ENCODE measurements at regions not wholly inside any gene's neighbourhood (a gene's known extent, or its start where the extent isn't known, plus 50 kb on each side); places are given as distances from the start of the nearest gene placed in this dataset.

DNA sequence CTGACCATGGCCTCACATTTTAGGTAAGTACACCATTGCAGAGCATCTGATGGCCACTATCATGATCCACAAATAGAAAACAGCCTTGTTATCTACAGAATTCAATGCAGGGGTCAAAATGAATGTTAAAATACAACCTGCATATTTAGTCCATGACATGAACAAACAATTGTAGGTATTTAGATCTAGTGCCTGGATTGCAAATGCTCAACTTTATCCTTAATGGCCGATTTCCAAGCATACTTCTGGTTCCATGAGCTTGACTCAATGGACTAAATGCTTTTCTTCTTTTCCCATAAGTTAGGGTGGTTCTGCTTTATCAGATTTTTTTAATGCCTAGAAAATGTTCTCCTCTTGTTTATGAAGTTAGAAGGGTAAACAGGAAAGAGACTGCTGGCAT is 139.2 kb upstream of the TTC29 start:
- no peak overlapping the region for H3K27ac ChIP-seq (ENCODE audit: low read length)
- H3K9me3 ChIP-seq (ENCODE audit: control insufficient read depth, low read depth, low read length): no peaks in the 10 kb centered on the region
- H3K4me3 ChIP-seq (ENCODE audit: low read length): no peak overlapping the region
- H3K9ac ChIP-seq (ENCODE audit: low read length): no peak overlapping the region
- no peaks in the 10 kb centered on the region for H3K4me1 ChIP-seq (ENCODE audit: control insufficient read depth, low read depth, low read length)
- no peaks in the 10 kb centered on the region for H3K27me3 ChIP-seq (ENCODE audit: control insufficient read depth, insufficient read depth, low read length)
- no peaks in the 10 kb centered on the region for H3K36me3 ChIP-seq (ENCODE audit: control insufficient read depth, low read depth, low read length)

DNA sequence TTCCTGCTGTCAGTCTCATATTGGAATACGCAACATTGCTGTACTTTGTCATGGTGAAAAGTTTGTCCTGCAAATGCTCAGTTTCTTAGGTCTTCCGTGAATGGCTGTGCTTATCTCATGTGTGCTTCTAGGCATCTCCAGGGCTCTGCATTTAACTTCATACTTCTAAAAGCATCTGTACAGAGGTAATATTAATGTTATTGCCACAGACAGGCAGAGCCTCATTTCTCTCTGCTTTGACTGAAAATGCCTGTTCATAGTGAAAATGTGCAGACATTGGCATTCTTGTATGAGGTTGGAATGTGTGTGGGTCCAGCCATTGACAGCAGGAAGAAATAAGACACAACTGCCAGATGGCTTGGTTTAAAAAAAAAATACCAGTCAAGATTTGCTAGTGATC is 140.1 kb upstream of the TTC29 start:
- H3K27ac ChIP-seq (ENCODE audit: low read length): no peak overlapping the region
- no peak overlapping the region for H3K9ac ChIP-seq (ENCODE audit: low read length)
- no peaks in the 10 kb centered on the region for H3K27me3 ChIP-seq (ENCODE audit: control insufficient read depth, insufficient read depth, low read length)
- no peaks in the 10 kb centered on the region for H3K4me1 ChIP-seq (ENCODE audit: control insufficient read depth, low read depth, low read length)
- H3K9me3 ChIP-seq (ENCODE audit: control insufficient read depth, low read depth, low read length): no peaks in the 10 kb centered on the region
- H3K36me3 ChIP-seq (ENCODE audit: control insufficient read depth, low read depth, low read length): no peaks in the 10 kb centered on the region
- H3K4me3 ChIP-seq (ENCODE audit: low read length): no peak overlapping the region

- H3K9ac ChIP-seq (ENCODE audit: low read length): no peak overlapping the region
- no peaks in the 10 kb centered on the region for H3K9me3 ChIP-seq (ENCODE audit: control insufficient read depth, low read depth, low read length)
Measured at GRCh38 chr4:147088146-147088545, 142.5 kb upstream of the TTC29 start.

GRCh38 chr4:147090486-147090885 is 144.8 kb upstream of the TTC29 start:
- Histone ChIP-seq H3K36me3 (ENCODE audit: control insufficient read depth, low read depth, low read length) (no peaks in the 10 kb centered on the region), H3K4me3 (ENCODE audit: low read length) (no peak overlapping the region), H3K9ac (ENCODE audit: low read length) (no peak overlapping the region), H3K9me3 (ENCODE audit: control insufficient read depth, low read depth, low read length) (no peaks in the 10 kb centered on the region), H3K27me3 (ENCODE audit: control insufficient read depth, insufficient read depth, low read length) (no peaks in the 10 kb centered on the region), H3K27ac (ENCODE audit: low read length) (no peak overlapping the region), H3K4me1 (ENCODE audit: control insufficient read depth, low read depth, low read length) (no peaks in the 10 kb centered on the region)

More at GRCh38 chr4:147088146-147088545, 142.5 kb upstream of the TTC29 start:
- Histone ChIP-seq H3K36me3 (ENCODE audit: control insufficient read depth, low read depth, low read length) (no peaks in the 10 kb centered on the region), H3K4me3 (ENCODE audit: low read length) (no peak overlapping the region), H3K27ac (ENCODE audit: low read length) (no peak overlapping the region), H3K27me3 (ENCODE audit: control insufficient read depth, insufficient read depth, low read length) (no peaks in the 10 kb centered on the region), H3K4me1 (ENCODE audit: control insufficient read depth, low read depth, low read length) (no peaks in the 10 kb centered on the region)

DNA sequence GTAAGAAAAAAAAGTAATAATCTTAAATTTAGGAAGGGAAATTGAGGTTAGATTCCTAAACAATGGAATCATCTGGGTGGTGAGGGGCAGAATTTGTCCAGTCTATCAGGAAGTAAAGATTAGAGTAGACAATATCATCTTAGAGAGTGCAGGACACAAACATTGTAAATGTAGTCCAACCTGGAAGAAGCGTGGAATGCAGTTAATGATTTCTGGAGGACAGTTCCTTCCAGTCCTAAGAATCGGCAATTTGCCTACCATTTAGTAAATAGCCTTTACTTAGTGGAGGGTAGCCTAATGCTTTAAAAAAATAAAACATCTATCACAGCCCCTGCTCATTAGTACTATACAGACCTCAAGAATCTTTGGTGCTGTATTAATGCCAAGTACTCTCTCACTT is 147.5 kb upstream of the TTC29 start:
- no peaks in the 10 kb centered on the region for H3K27me3 ChIP-seq (ENCODE audit: control insufficient read depth, insufficient read depth, low read length)
- H3K36me3 ChIP-seq (ENCODE audit: control insufficient read depth, low read depth, low read length): no peaks in the 10 kb centered on the region
- no peaks in the 10 kb centered on the region for H3K4me1 ChIP-seq (ENCODE audit: control insufficient read depth, low read depth, low read length)
- H3K9ac ChIP-seq (ENCODE audit: low read length): no peak overlapping the region
- no peaks in the 10 kb centered on the region for H3K9me3 ChIP-seq (ENCODE audit: control insufficient read depth, low read depth, low read length)
- no peak overlapping the region for H3K27ac ChIP-seq (ENCODE audit: low read length)
- no peak overlapping the region for H3K4me3 ChIP-seq (ENCODE audit: low read length)

DNA sequence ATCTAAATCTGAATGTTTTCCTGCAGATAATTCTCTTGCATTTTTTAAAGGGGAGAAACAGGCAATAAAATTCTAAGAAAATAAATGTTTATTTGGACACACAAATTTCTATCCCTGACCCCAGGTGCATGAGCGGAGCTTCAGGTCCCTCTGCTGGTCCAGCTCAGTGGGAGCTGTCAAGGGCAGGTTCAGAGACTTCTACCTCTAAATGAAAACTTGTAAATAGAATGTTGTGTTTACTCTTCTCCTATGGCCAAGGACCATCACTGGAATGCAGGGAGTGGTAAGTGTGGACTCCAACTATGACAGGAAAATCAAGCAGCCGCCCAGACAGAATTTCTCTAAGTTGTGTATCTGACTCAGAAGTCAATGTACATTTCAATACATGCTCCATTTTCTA is 148.6 kb upstream of the TTC29 start:
- Histone ChIP-seq H3K27ac (ENCODE audit: low read length) (no peak overlapping the region), H3K9ac (ENCODE audit: low read length) (no peak overlapping the region)

DNA sequence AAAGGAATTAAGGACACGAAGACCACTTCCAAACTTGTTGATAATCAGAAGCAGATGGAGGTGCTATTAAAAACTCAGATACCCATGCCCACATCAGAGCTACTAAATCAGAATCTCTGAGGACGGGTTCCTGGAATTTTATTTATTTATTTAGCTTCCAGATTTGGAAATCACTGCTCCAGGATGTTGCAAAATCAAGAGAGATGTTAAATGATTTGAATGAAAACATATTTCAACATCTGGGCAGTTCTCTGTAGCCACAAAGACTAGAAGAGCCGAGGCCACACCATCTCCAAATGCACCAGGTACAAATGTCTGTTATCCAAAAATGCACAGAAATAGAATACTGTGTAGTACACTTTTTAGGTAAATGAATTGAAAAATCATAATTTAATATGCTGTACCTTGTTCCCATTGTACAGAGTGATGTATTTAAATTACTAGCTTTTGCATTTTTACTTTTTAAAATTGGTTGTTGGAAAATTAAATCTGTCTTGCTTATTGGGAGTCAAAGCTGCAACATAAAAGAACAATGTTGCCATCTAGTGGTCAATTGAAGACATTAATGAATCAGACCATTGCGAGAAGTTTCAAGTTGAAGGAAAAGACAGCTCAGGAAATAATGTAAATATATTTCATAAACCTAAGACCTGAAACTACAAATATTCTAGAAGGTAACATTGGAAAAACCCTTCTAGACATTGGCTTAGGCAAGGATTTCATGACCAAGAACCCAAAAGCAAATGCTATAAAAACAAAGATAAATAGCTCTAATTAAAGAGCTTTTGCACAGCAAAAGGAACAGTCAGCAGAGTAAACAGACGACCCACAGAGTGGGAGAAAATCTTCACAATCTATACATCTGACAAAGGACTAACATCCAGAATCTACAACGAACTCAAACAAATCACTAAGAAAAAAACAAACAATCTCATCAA is 151.3 kb upstream of the TTC29 start:
- Histone ChIP-seq H3K27me3 (ENCODE audit: control insufficient read depth, insufficient read depth, low read length) (no peaks in the 10 kb centered on the region), H3K9me3 (ENCODE audit: control insufficient read depth, low read depth, low read length) (no peaks in the 10 kb centered on the region), H3K4me3 (ENCODE audit: low read length) (no peak overlapping the region), H3K27ac (ENCODE audit: low read length) (no peak overlapping the region), H3K4me1 (ENCODE audit: control insufficient read depth, low read depth, low read length) (no peaks in the 10 kb centered on the region), H3K36me3 (ENCODE audit: control insufficient read depth, low read depth, low read length) (no peaks in the 10 kb centered on the region), H3K9ac (ENCODE audit: low read length) (no peak overlapping the region)

More for the DNA sequence above, 148.6 kb upstream of the TTC29 start:
- no peaks in the 10 kb centered on the region for H3K27me3 ChIP-seq (ENCODE audit: control insufficient read depth, insufficient read depth, low read length)
- no peaks in the 10 kb centered on the region for H3K4me1 ChIP-seq (ENCODE audit: control insufficient read depth, low read depth, low read length)
- H3K9me3 ChIP-seq (ENCODE audit: control insufficient read depth, low read depth, low read length): no peaks in the 10 kb centered on the region
- no peak overlapping the region for H3K4me3 ChIP-seq (ENCODE audit: low read length)
- H3K36me3 ChIP-seq (ENCODE audit: control insufficient read depth, low read depth, low read length): no peaks in the 10 kb centered on the region

- Histone ChIP-seq H3K9ac (ENCODE audit: low read length) (no peak overlapping the region), H3K36me3 (ENCODE audit: control insufficient read depth, low read depth, low read length) (no peaks in the 10 kb centered on the region)
Measured at GRCh38 chr4:147101678-147102077, 156.0 kb upstream of the TTC29 start.

GRCh38 chr4:147102596-147102995 is 156.9 kb upstream of the TTC29 start:
- H3K4me3 ChIP-seq (ENCODE audit: low read length): no peak overlapping the region
- H3K27ac ChIP-seq (ENCODE audit: low read length): no peak overlapping the region
- H3K9ac ChIP-seq (ENCODE audit: low read length): no peak overlapping the region
- H3K9me3 ChIP-seq (ENCODE audit: control insufficient read depth, low read depth, low read length): no peaks in the 10 kb centered on the region
- no peaks in the 10 kb centered on the region for H3K4me1 ChIP-seq (ENCODE audit: control insufficient read depth, low read depth, low read length)
- no peaks in the 10 kb centered on the region for H3K27me3 ChIP-seq (ENCODE audit: control insufficient read depth, insufficient read depth, low read length)
- H3K36me3 ChIP-seq (ENCODE audit: control insufficient read depth, low read depth, low read length): no peaks in the 10 kb centered on the region

More at GRCh38 chr4:147101678-147102077, 156.0 kb upstream of the TTC29 start:
- H3K4me1 ChIP-seq (ENCODE audit: control insufficient read depth, low read depth, low read length): no peaks in the 10 kb centered on the region
- H3K4me3 ChIP-seq (ENCODE audit: low read length): no peak overlapping the region
- H3K27ac ChIP-seq (ENCODE audit: low read length): no peak overlapping the region
- no peaks in the 10 kb centered on the region for H3K9me3 ChIP-seq (ENCODE audit: control insufficient read depth, low read depth, low read length)
- H3K27me3 ChIP-seq (ENCODE audit: control insufficient read depth, insufficient read depth, low read length): no peaks in the 10 kb centered on the region

GRCh38 chr4:147103403-147103946 is 157.8 kb upstream of the TTC29 start:
- no peaks in the 10 kb centered on the region for H3K36me3 ChIP-seq (ENCODE audit: control insufficient read depth, low read depth, low read length)
- no peaks in the 10 kb centered on the region for H3K4me1 ChIP-seq (ENCODE audit: control insufficient read depth, low read depth, low read length)
- H3K9ac ChIP-seq (ENCODE audit: low read length): no peak overlapping the region
- no peak overlapping the region for H3K27ac ChIP-seq (ENCODE audit: low read length)
- H3K27me3 ChIP-seq (ENCODE audit: control insufficient read depth, insufficient read depth, low read length): no peaks in the 10 kb centered on the region
- no peaks in the 10 kb centered on the region for H3K9me3 ChIP-seq (ENCODE audit: control insufficient read depth, low read depth, low read length)
- H3K4me3 ChIP-seq (ENCODE audit: low read length): no peak overlapping the region

DNA sequence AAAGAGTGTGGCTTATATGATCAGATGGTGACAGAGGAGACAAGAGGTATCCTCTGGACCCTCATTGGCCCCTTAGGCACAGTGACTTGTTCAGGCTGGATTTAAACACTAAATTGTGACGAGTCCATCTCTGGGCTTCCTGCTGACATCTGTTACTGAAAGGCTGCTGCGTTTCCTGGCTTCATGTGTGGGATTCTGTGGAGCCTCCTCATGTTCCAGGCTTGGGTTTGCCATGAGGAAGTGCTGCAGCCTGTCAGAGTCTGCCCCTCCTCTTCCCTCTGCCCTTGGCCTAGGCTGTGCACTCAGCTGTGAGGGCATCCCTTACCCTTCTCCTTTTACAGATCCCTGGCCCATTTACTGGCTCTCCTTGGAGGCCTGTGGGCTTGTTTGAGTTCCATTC is 159.1 kb upstream of the TTC29 start:
- Histone ChIP-seq H3K36me3 (ENCODE audit: control insufficient read depth, low read depth, low read length) (no peaks in the 10 kb centered on the region), H3K9me3 (ENCODE audit: control insufficient read depth, low read depth, low read length) (no peaks in the 10 kb centered on the region), H3K27ac (ENCODE audit: low read length) (no peak overlapping the region), H3K9ac (ENCODE audit: low read length) (no peak overlapping the region), H3K4me1 (ENCODE audit: control insufficient read depth, low read depth, low read length) (no peaks in the 10 kb centered on the region), H3K27me3 (ENCODE audit: control insufficient read depth, insufficient read depth, low read length) (no peaks in the 10 kb centered on the region), H3K4me3 (ENCODE audit: low read length) (no peak overlapping the region)

DNA sequence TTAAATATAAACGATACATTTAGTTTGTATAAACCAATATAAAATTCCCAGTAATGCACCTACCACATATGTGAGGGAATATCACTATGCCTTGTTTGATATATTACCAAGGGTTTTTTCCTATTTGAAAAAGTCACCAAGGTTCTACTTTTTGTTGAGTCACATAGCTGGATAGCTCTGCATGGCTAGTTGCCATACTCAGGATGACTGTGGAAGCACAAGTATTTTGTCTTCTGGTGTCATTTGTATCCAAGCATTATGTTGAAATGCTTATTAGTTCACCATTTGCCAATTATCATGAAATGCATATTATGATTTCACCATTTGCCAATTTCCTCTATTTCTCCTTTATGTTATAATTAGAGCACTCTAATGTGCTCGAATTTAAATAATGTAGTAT is 162.7 kb upstream of the TTC29 start:
- no peaks in the 10 kb centered on the region for H3K4me1 ChIP-seq (ENCODE audit: control insufficient read depth, low read depth, low read length)
- no peak overlapping the region for H3K27ac ChIP-seq (ENCODE audit: low read length)
- no peaks in the 10 kb centered on the region for H3K9me3 ChIP-seq (ENCODE audit: control insufficient read depth, low read depth, low read length)
- no peaks in the 10 kb centered on the region for H3K27me3 ChIP-seq (ENCODE audit: control insufficient read depth, insufficient read depth, low read length)
- no peak overlapping the region for H3K4me3 ChIP-seq (ENCODE audit: low read length)
- H3K9ac ChIP-seq (ENCODE audit: low read length): no peak overlapping the region
- H3K36me3 ChIP-seq (ENCODE audit: control insufficient read depth, low read depth, low read length): no peaks in the 10 kb centered on the region
